GM18517 (cell line): ENCODE measurements at regions not wholly inside any gene's neighbourhood (a gene's known extent, or its start where the extent isn't known, plus 50 kb on each side); places are given as distances from the start of the nearest gene placed in this dataset.
"Not testable (repeated sequence)": the region's sequence is repeated elsewhere in the genome, so short reads cannot be mapped to it uniquely, and the experiment has no call there.

Source experiments
- ATAC-seq: cut with Tn5 transposase; IDR thresholded peaks from one replicate; pipeline ENCODE4 v1.9.1; 2021; ENCODE audit warnings: mild to moderate bottlenecking, moderate library complexity; ENCODE audit not compliant: unreplicated experiment

DNA sequence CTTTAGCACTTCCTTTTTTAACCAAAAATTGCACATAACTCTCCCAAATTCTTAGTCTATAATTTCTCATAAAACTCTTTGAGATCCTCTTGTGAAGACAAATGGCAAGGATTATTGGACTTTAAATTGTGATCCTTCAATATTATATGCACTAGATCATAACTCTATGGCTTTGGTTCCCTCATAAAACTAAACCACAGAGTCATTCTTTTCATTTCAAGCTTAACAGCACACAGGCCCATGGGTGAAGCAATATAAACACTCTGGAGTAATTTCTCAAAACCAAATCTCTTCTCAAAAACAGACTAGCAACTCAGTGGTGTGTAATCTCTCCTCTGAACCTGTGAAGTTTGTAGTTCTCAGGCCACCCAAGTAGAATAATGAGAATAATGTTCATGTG is 171.0 kb upstream of the NECTIN3 start:
- ATAC-seq, result no peak

DNA sequence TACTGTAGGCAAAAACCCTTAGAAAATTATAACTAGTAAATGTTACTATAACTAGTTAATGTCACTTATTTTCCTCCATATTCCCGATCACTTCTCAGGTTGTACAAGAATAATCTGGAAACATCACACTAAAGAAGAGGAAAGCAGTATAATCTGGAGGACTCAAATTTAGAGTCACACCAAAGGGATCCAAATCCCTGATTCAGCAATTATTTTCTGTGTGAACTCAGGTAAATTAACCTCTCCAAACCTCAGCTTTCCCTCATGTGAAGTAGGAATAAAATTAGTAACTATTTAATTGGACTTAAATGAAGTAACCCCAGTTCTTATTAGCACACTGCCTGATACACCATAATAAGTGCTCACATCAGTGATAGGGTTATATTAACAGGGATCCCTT is 170.1 kb upstream of the NECTIN3 start:
- no peak for ATAC-seq

DNA sequence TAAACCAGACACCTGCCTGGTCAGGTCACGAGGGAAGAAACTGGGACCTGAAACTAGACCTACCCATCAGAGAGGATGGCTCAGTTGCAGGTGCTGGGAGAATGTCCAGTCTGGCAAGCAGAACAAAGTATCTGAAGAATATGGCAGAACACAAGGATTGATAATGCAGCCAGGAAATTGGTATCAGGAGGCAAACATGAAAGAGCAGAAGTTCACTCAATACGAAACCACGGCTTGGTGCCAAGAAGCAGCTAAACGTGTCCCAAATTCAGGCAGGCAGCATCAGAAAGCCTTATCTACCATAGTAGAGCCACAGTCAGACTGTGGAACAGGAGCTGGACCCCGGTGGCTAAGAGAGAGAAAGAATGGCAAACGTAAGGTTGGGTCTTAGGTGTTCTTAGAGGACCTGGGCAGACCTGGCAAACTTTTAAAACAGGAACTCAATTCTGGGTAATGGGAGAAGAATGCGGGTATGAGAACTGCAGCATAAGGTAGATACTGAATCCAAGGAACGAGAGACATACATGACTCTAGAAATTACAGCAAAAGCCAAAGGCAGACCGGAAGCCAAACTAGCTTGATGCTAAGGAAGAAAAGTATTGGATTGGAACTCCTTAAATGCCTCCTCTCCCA is 169.0 kb upstream of the NECTIN3 start:
- ATAC-seq, result no peak

DNA sequence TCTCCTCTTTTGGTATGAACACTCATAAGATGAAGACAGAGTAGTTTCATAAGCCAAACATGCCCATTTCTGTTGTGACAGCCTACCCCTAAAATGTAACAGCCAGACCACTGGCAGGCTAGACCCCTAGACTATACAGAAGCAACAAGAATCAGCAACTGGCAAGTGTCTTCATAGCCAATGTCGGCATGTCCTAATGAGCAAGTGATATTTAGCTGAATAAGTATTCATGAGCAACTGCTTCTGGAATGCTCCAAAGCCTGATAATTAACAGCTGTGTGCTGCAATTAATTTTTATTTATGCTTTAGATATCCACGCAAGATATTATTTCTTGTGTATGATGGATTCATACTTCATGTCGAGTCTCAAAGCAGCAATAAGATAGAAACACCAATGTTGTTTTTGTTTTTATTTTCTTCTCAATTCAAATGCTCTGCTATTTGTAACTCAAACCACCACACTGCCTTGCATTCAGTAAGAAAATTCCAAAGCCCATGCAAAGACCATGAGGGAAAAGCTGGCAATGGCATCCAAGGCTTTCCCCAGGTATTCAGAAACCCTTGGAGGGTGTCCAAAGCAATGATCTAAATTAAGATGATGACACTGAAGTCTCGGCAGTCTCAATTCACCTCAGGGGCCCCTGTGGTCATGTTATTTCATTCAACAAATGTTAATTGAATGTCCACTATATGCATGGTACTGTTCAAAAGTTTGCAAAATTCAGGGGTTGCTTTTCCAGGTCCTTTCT is 167.7 kb upstream of the NECTIN3 start:
- ATAC-seq, result no peak

DNA sequence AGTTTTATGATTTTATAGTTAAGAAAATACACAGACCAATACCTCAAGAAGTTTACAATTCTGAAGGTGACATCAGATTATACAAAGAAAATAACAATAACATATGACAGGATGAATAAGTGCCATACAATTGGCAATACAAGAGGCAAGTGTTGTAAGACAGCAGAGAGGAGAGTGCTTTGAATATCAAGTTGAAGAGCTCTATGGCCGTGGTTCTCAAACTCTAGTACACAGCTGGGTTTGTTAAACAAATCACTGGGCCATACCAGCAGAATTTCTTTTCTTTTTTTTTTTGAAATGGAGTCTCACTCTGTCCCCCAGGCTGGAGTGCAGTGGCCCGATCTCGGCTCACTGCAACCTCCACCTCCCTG is 167.1 kb upstream of the NECTIN3 start:
- no peak for ATAC-seq

DNA sequence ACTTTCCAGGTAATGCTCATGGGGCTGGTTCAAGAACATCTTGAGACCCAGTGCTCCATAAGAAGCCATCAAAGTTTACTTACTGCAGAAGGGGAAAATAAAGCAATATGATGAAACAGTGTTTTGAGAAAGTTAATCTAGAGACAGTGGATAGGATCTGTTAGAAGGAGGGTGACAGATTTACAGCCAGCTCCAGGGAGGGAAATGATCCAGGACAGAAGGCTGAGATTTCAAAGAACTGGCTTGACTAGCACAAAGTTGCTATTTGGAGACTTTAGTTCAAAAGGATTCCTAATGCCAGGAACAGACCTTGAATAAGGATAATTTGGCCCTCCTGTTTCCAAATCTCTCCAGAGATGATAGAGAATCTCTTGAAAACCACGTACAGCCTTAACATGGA is 166.5 kb upstream of the NECTIN3 start:
- ATAC-seq, result no peak

DNA sequence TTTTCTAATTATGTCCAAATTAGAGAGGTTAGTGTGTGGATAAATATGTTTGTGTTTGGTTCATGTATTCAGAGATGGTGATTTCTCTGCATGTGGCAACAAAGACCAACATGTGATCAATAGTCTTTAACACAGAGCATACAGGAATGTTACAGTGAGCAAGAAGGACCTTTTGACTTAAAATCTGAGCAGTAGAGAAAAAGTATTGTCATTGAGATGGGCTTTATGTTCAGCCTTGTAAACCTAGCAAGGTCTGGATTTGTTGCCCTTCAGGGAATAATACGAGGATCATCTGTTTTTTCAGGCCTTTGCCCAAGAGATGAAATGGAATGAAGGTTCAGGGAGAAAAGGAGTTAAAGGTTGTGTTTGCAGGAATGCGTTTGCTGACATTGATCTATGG is 161.8 kb upstream of the NECTIN3 start:
- ATAC-seq, result no peak

DNA sequence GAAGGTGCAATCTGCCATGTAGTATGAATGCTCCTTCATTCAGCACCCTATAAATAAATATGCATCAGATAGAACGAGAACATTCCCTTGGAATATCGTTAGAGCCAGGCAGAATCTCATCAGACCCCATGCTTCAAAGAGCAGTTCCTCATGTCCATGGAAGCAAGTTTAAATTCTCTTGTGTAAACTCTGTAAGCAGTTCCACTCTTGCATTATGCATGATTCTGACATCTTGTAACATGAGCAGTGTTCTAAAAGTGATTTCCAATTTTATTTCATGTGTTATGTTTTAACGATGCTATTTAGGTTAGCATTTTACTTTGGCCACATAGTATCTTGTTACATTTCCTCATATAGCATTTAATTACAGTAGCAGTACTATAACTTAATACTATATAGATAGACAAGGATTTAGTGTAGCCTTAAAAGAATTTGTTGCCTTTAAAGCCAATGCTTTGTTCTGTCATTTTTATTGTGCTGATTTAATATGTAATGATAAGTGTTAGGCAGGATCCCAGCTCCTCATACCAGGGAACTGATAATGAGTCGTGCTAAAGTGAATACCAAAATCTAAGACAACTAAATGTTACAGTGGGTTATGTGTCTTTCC is 161.2 kb upstream of the NECTIN3 start:
- no peak for ATAC-seq

DNA sequence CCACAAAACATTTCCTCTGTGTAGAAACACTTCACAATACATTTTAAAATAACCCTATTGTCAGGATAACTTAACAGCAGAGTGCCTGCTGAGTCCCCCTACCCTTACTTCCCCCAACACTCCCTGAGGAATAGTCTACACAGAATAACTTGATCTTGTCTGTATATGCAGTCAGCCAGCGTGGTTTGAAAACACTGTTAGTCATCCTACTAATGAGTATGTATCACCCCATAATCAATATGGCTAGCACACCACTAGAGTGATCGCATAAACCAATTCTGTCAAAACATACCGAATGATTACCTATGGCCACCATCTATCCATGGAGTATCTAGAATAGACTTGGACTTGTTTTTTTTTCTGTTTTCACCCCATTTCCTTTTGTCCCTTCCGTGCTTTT is 152.7 kb upstream of the NECTIN3 start:
- no peak for ATAC-seq

DNA sequence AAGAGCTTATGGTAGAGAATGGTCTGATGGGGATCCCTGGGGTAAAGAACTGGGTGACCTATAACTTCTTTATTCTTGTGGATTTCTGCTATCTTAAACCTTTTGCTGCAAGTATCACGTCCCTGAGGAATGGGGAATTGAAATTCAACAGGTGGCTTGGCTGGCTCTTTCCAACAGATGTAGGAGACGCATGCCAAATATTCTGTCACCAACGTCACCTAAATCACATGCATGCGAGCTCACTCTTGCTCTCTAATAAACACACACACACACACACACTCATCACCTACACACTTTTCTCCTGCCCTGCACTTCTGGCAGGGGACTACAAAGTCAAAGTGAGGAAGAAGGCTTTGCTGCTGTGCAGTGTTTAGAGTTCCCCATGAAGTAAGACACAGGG is 145.8 kb upstream of the NECTIN3 start:
- no peak for ATAC-seq

DNA sequence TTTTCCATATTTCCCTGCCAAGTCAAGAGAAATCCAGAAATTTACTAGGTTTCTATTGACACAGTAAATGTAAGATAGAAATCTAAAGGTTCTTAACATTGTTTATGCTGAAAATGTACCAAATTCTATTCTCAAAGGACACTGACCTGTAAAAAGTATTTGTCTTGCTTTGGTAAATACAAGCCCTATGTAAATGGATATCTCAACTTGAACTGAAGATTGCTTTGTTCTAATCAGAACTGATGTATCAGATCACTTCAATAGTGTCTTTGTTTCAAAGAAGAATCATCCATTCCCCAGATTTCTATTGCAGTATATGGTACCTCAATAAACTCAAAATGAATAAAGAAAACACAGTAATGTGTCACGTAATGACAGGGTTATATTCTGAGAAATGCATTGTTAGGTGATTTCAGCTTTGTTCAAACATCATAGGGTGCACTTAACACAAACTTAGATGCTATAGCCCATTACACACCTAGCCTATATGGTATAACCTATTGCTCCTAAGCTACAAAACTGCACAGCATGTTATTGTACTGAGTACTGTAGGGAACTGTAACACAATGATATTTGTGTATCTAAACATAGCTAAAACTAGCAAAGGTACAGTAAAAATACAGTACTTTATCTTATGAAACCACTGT is 143.5 kb upstream of the NECTIN3 start:
- ATAC-seq, result no peak

DNA sequence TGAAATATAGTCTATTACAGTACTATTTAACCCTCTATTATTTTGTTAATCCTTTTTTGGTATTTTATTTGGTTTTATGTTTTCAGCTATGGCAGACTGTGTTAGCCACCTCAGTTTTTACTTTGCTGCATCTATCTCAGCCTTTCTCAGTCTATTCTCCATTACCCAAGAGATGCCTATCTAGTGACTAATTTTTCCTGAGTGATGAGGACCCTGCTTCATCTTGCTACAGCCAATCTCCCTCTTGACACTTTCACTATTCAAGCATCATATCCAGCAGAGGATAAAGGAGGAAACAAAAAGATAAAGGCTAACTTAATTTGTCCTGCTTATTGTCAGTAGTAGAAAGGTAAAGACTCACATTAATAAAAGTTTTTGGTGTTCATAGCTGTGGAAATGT is 141.8 kb upstream of the NECTIN3 start:
- ATAC-seq, result no peak

DNA sequence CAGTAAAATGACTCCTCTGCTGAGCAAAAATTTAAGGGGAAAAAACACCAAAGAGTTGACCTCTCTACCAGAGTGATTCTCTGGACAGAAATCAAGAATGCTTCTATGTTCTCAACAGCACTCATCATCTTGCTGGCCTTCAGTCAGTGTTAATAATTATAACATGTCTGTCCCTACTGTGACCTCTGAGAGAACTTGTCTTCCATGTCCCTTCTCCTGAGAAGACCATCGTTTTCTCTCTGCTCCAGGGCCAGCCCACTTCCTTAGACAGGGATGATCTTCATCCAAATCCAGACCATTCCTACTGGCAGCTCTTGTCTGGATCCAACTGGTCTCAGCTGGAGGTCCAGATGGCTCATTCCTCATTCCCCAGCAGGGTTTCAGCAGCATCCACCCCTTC is 139.0 kb upstream of the NECTIN3 start:
- no peak for ATAC-seq

DNA sequence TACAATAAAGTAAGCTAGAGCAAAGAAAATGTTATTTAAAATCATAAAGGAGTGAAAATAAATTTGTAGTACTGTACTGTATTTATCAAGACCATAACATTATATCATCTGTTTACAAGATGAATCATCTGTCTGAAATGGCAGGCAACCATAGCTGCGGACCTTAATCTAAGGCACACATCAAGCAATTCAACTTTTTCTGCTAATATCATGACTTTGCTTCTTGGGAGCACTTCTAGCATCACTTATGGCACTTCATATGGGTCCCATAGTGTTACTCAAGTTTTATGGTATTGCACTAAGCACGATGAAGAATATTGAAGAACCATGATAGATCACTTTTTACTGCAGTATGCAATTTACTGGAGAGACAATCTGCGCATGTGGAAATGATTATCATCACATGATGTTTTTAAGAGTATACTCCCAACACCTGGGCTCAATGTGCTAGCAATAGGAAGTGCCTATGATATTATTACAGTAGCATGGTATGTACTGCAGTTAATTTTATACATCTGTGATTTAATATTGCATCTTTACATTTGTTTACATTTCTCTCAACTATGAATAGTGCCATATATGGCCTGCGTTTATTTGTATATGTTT is 137.7 kb upstream of the NECTIN3 start:
- ATAC-seq, result no peak

DNA sequence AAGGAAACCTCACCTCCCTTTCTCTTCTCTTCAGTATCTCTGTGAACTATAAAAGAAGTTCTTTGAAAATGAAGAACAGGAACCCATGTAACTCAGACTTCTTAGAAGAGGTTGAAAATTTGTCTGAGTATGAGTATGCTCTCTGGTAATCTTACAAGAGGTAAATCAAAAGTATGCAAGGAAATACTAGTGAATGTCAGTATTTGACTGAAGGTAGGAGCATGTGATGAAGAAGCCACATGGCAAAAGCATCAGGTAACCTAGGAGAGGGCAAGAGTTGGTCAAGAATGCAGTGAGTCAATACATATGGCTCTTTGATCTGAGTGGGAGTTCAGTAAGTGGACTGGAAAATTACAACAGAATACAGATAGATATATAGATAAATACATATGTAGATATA is 133.0 kb upstream of the NECTIN3 start:
- ATAC-seq, result no peak

DNA sequence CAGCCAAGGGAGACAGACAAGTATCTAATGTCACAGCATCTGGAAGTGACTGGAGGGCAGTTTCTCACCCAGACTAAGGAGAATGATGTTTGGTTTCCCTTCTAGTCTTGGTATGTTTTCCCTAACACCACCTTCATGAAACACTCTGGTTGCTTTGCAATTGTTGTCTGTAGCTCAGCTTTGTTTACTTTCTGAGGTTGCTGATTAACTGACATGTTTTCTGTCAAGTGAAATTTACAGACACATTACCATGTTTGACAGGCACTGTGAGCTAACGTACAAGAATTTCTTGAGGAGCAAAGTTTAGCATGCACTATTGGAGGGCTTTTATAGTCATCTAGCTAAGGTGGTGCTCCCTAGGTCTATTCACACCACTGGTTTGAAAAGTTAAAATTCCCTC is 131.6 kb upstream of the NECTIN3 start:
- ATAC-seq, result no peak

DNA sequence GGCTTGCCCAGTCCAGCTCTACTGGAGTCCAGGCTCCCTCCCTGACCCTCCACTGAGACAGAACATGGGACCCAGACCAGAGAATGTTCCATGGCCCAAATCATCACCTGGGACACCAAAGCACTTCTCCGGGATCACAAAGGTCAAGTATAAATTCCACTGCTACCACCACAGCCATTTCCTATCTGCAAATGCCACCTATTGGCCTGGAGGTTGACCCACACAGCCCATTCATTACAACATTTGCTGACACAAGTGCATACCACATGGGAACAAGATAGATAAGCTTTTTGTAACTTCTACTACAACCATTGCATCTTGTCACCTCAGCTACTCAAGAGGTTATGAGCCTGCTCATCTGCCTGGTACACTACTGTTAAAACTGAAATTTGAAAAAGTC is 126.8 kb upstream of the NECTIN3 start:
- ATAC-seq, result no peak

DNA sequence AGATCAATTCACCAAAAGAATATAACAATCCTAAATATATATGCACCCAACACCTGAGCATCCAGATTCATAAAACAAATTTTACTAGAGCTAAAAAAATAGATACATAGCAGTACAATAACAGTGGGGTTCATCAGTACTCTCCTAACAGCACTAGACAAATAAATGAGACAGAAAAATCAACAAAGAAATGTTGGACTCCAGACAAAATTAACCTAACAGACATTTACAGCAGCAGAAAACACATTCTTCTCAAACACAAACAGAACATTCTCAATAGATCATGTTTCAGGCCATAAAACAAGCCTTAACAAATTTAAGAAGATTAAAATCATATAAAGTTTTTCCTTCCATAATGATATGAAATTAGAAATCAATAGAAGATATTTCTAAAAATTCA is 124.8 kb upstream of the NECTIN3 start:
- no peak for ATAC-seq

DNA sequence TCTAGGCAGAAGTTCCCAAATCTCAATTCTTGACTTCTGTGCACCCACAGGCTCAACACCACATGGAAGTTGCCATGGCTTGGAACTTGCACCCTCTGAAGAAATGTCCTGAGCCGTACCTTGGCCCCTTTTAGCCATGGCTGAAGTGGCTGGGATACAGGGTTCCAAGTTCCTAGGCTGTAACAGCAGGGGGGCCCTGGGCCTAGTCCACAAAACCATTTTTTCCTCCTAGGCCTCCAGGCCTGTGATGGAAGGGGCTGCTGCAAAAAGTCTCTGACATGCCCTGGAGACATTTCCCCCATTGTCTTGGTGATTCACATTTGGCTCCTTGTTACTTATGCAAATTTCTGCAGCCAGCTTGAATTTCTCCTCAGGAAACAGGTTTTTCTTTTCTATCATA is 122.4 kb upstream of the NECTIN3 start:
- ATAC-seq, result not testable (repeated sequence)

DNA sequence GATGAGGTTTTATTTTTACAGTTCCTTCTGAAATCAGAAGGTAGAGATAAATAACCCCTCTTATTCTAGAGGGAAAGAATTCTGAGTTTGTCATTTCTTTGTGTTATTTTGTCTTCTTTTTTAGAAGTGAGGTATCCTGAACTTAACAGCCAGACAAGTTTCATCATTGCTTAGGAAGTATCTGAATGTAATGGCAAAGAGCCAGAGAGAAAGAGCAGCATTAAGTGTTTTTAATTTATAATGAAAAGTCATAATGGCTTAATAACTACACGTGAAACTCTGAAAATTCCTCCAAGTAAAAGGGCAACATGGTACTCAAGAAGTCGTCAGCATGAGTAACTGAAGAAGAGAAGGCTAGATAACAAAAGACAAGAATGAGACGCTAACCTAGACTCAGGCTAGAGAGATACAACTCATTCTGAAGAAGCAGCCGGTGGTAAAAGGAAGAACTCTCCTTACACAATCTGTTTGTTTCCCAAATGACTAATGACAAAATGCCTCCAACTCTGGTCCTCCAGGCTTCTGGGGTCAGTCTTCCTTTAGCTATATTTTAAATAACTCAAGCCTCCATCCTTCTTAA is 116.2 kb upstream of the NECTIN3 start:
- no peak for ATAC-seq

DNA sequence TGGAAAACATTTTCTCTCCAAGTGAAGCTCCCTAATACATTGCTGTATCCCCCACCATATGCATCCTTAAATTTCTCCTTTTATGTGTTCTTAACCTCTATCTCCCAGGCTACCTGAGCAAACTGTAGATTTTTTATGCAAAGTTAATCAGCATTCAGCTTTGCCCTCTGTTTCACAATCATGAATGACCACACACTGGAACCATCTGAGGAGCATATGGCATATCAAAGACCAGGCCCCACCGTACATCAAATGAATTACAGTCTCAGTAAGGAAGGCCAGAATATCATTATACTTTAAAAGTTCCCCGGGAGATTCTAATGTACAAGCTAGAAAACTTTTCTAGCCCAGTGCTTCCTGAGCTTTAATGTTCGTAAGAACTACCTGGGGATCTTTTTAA is 115.5 kb upstream of the NECTIN3 start:
- ATAC-seq, result no peak
